CD4-positive, alpha-beta T cell treated with Interleukin-2 at 100 ng/mL for 4 hours (primary cell): ENCODE measurements at regions not wholly inside any gene's neighbourhood (a gene's known extent, or its start where the extent isn't known, plus 50 kb on each side); places are given as distances from the start of the nearest gene placed in this dataset.
"Not testable (repeated sequence)": the region's sequence is repeated elsewhere in the genome, so short reads cannot be mapped to it uniquely, and the experiment has no call there.

Experiments
- DNase-seq: peaks from one replicate; pipeline ENCODE4 v3.0.0-alpha.2; 2020; ENCODE audit warnings: low spot score

DNA sequence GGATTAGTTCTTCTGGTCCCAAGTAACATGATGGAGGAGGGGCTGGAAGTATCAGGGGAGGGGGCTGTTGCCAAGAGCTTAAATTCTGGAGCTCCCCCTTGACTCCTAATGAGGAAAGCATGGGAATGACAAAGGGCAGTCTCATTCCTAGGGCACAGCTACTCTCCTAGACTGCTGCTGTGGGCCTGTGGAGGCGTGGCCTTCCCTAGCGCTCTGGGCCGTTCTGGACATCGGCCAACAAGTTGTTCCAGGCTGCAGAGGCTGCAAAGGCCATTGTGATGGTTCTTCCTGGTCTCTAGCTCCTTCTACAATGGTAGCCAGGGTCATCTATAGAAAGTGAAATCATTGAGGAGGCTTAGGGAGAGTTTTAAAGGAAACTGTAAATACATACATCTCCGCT is 916.6 kb downstream of the DIAPH3 start:
- no peak for DNase-seq

DNA sequence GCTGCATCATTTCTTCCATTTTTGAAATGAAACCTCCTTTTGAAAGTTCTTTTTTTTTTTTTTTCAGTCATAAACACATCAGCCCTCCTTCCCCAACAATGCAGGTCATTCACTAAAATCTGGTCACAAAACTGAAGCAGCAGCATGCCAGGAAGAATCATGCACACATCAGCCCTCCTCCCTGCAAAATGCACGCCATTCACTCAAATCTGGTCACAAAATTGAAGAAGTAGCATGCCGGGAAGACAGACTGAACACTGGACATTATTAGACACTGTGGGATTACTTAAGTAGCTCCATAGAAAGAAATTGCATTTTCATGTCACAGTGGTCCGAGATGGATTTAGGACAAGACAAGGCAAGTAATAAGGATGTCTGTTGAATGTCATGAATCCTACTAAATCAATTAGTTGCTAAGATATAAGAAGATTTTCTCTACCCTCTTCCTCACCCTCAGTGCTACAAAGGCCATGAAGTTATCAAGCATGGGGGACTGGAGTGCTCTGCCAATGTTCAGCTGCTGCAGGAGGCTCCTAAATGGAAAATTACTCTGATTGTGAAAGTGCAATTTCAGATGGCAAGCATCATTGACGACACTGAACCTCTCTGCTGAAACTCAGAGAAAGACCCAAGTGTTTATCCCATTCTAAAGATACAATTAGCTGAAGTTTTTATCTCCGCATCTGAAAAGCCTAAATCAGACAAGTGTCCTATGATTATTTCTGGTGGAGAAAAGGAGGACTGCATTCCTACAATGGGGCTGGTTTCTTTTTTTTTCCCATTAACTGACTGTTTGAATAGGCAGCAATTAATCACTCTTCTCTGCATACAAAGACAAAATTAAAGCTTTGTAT is 913.2 kb downstream of the DIAPH3 start:
- no peak for DNase-seq

DNA sequence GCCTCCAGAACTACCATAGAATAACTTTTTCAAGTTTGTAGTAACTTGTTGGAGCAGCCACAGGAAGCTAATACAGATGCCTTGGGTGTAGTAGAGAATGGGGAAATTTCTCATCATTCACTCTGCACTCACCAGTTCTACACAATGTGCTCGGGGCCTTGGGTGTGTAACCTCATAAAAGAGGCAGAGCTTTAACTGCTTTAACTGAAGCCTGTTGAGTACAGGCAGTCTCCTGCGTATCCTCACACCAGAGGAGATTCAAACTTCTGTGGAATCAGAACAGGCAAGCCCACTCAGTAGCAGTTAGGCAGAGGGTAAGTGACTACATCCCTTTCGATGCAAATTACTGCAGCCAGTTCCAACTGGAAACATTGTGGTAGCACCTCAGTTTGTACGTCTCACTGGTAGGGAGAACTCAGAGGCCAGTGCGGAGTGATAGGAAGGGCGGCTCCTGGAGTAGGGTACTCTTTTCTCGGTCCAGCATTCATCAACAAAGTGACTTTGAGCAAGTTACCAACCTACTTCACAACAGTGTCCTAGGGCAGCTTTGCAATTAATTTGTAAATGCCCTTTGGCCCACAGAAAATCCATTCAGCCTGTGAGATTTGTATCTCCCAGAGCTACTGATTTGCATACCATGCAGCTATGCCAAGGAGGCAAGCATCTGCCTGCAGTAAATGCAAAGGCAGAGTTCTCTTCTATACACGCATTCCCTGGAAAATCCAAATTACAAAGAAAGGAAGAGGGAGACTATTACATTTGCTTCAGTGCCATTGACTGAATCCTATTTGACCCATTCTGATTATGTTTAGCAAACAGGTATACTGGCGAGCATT is 904.3 kb downstream of the DIAPH3 start:
- DNase-seq: no peak

DNA sequence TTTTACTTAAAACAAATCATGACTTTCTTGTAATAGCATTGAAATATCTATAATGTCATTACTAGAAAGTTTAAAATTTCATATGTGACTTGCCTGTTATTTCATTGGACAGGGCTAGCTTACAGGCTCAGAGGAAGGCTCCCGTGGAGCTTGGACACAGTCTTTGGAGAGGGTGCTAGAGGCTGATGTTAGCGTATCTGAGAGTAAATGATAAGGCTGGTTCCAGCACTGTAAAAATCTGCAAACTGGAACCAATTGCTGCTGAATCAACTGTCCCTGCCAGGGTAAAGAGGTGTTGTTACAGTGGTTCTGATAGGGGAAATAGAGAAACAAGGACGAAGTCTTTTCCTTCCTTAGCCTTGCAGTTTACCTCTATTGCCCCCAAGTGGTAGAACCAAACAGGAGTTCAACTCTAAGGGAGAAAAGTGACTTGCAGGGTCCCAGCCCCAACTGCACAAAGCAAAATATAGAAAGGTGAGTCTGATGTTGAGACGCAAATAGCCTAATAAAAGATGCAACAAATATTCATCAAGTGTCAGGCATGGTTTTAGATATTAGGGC is 901.7 kb downstream of the DIAPH3 start:
- DNase-seq: no peak

DNA sequence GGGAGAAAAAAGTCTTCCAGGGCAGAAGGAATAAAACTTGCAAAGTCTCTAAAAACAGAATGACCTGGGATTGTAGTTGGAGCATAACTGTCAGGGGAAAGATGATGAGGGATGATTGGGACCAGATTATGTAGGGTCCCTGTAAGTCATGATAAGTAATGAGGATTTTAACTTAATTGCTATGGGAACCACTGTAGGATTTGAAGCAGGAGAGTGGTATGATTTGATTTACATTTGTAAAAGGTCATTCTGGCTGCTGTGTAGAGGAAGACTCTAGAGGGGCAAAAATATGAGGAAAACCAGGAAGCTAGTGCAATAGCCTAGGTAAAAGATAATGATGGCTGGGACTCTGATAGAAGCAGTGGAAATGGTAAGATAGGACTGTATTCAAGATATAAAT is 900.2 kb downstream of the DIAPH3 start:
- no peak for DNase-seq

DNA sequence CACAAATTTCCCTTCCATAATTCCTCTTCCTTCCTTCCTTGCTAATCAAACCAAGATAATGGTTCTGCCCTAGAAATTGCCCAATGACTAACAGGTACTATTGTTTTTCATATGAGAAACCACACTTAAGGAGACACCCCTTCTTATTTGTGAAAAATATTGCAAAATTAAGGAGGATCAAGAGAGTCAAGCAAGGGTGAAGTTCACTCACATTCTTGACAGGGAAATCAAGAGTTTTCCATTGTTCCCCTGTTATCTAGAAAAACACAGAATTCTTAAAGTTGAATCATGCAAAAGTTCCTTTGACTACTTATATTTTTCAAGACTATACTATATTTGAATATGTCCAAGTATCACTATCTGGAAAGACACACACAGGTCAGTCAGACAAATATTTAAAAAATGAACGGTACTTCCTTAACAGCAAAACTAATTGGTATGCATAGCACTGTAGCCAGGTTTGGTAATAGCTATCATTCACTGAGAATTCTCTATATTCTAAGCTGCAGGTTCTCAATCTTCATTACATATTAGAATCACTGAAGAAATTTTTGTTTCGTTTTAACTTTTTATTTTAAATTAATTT is 897.2 kb downstream of the DIAPH3 start:
- no peak for DNase-seq

DNA sequence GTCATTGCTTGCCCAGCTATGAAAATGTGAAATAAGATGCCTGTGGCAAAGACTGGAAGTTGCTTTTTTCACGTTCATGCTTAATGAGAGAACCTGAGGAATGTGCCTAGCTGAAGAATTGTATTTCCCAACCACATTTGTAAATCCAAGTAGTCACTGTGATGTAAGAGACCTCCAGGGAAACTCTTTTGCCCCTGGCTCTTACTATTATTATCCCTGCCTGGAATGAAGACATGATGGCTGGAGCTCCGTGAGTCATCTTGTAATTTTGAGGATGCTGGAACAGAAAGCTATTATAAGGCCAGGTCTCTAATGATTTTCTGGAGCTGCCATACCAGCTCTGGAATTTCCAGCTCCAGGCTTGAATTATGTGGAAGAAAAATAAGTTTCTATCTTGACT is 894.3 kb downstream of the DIAPH3 start:
- DNase-seq: no peak

DNA sequence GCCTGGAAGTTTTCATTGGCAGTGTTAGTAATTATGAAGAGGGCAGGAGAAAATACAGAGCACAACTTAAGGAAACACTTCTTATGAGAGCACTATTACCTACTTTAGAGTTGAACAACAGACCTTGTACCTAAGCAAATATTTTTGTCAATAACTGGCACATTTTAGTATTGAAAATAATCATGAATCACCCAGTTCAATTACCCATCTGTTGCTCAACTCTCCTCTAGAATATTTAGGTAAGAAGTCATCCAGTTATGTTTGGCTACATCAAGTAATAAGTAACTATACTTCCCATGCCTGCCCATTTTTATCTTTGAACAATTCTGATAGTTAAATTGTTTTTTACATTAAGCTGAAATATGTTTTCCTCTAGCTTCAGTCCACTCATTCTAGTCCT is 893.4 kb downstream of the DIAPH3 start:
- DNase-seq: no peak

DNA sequence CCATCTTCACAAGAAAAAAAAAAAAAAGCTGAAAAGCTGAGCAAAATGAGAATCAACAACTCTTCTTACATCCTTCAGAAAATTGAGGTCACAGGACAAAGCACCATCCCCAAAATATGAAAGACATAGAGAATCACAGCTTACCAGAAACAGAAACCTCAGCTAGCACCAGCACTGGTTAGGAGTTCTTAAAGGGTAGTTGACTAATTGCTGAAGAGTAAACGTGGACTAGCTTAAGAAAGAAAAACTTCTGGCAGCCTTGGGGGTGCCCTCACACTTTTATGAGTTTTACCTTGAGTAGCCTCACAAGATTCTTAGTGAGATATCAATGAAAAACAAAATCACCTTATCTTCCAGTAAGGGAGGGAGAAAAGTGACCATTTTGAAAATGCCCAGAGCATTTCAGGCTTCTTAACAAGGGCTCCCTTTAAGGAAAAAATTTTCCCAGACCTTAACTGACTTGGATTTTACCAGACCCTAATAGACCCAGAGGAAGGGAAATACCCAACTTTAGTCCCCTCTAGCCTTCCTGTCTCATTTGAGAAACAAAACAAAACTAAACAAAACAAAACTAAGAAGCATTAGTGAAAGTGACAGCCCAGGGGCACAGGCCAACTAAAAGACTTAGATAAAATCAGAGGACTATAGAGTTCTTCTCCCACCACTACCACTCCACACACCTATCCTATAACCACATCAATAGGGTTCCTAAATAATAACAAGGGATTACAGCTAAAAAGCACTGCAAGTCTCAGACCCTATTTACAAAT is 888.6 kb downstream of the DIAPH3 start:
- no peak for DNase-seq

DNA sequence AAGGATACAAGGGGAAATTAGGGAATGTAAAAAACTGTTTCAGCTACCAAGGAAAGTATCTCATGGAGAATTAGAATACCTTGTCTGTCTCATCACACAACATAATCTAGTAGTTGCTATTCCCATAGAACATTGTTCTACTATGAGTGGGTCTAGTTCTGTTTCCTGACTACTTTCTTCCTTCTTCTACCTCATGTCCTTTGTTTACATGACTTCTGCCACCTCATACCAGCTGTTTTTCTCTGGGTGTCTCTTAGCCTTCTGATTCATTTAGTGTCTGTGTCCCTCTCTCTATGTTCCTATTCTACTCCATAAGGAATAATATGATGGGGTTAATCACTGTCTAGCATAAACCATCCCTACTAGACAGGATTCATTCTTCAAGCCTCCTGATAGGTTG is 887.3 kb downstream of the DIAPH3 start:
- DNase-seq: no peak

DNA sequence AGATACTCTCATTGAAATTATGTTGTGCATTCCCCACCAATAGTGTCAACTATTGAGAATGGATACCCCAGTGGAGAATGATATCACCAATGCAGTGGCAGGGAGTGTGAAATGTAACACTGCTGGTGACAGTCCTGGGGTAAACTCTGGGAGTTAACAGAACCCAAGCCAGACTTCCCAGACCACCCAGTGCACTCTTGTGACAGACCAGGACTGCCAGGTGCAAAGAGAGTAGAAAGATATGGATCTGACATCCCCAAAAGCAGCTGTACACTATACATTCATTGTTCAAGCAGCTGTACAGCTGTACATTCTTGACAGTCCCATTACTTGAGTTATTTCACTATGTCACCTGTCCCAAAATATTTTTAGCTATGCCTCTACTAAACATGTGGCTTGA is 886.6 kb downstream of the DIAPH3 start:
- DNase-seq: no peak

DNA sequence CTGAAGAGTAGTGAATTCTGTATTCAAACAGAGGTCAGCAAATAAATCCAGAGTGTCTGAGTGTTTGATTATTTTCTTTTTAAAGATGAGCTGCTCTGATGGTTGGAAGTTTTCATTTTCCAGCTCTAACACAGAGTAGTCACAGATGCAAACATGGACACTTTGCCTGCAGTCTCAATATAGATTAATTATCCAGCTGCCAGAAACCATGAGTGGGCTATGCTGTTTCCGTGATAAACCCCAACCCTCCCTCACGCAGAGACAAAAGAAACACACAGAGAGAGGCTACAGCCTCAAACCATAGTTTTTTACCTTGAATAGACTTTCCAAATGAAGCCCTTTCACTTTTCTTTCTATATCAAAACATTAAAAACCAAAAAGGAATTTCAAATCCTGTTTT is 884.7 kb downstream of the DIAPH3 start:
- DNase-seq: no peak

DNA sequence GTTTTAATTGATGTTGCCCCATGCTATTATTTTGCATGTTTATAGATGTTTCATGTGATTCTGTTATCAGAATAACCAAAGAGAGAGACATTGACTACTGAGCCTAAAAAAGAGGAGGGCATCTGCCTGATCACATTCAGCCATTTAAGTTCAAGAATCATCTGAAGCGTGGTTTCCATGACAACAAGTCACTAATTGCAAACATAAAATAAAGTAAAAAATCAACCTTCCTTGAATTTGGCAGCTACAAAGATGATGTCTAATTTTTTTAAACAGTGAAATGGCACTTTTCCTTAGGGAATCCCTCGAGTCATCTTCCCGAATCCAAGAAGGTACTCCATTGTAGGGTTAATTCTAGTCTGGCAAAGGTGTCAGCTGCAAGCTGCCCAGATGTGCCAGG is 884.2 kb downstream of the DIAPH3 start:
- DNase-seq: no peak

DNA sequence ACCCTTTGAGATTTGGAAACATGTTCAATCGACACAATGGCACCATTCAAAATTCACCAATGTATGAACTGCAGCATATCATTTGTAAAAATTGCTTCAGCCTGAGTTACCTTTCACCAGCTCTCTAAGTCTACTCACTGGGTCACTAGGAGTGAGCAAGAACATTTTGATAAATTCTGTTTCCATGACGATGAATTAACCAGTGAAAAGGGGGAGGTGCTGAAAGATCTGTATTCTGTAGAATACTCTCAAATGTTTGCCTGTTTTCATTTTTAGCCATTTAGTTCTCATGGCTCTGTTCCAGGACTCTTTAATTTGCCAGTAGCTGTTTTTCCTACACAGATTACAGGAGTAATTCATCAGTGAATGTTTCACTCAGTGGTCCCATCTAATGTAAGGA is 883.4 kb downstream of the DIAPH3 start:
- no peak for DNase-seq

DNA sequence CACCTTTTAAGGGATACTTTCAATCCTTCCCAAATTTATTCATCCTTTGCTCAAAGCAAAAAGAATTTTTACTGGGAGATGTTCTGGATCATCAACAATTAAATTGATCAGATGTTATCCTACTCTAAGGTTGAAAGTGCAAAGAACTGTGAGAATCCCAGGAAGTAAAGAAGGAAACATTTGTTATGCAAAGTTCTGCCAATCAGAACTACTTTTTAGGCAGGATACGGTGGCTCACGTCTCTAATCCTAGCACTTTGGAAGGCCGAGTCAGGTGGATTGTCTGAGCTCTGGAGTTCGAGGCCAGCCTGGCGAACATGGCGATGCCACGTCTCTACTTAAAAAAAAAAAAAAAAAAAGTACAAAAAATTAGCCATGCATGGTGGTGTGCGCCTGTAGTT is 882.3 kb downstream of the DIAPH3 start:
- DNase-seq: no peak

DNA sequence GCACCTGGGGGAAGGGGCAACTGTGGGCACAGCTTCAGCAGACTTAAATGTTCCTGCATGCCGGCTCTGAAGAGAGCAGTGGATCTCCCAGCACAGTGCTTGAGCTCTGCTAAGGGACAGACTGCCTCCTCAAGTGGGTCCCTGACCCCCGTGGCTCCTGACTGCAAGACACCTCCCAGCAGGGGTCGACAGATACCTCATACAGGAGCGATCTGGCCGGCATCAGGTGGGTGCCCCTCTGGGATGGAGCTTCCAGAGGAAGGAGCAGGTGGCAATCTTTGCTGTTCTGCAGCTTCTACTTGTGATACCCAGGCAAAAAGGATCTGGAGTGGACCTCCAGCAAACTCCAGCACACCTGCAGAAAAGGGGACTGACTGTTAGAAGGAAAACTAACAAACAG is 871.5 kb downstream of the DIAPH3 start:
- not testable (repeated sequence) for DNase-seq

DNA sequence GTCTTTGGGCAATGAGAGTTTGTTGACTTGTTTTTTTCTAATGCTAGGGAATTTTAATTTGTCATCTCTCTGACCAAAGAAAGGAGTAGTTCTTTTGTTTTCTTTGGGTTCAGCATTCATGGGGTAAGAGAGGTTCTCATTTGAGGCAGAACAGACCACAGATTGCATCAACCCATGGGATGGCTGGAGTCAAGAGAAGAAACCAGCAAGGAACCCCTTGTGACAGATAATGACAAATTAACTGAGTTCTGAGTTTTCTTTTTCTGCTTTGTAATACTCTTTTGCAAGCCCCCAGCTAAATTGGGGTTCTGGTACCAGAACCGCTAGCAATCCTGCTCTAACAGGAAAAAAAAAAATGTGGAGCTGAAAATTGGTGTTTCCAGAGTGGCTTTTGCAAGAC is 864.1 kb downstream of the DIAPH3 start:
- no peak for DNase-seq

DNA sequence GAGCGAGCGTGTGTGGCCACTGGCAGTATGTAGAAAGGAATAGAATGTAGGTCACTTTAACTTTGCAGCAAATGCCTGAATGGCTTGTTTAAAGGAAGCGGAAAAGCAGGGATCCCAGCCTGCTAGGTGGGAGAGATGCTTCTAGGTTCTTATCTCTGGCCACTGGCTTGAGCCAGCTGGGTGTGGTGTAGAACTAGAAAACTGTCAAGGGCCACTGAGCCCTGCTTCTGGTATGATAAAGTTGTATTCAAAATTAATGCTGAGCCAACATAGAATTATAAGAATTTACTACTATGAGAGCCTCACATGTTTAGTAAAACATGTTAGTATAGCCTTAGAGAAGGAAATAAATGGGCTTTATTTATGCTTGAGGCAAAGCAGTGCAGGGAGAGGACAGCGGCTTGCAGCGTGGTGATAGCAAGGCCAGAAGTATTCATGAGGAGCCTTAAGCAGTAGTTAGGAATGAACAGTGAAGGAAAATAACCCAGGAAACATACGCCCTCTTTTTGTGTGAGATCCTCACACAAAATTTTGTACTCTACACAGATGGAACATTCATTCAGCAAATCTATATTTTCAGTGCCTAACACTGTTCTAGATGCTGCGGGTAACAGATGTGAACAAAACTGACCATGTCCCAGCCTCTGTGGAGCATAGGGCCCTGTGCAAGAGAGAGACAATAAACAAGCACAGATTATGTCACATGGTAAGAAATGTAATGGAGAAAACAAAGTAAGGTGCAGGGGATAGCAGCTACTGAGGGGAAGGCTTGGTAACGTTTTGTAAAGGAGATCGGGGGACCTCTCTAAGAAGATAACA is 863.2 kb downstream of the DIAPH3 start:
- DNase-seq: no peak

DNA sequence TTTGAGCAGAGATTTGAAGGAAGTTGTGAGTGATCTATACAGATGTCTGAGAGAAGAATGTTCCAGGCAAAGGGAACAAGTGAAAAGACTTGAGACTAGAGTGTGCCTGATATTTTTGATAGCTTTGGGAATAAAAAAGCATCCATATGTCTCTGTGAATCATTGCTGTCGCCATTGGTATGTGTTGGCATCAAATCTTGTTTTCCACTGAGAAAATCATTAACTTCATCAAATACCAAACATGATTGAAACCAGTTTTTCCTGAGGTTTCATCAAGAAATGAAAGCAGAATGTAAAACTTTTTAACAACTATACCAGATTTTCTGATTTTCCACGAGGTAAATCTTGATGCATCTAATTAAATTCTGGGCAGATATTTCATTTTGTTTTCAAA is 862.6 kb downstream of the DIAPH3 start:
- no peak for DNase-seq

DNA sequence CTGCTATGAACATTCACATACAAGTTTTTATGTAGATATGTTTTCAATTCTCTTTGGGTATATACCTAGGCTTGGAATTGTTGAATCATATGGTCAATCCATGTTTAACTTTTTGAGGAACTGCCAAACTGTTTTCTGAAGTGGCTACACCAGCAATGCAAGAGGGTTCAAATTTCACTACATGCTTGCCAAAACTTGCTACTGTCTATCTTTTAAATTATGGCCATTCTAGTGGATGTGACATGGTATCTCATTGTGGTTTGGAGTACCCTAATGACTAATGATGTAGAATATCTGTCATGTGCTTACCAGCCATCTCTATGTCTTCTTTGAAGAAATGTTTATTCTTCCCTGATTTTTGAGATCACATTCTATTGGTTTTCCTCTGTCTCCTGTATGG is 860.3 kb downstream of the DIAPH3 start:
- no peak for DNase-seq

DNA sequence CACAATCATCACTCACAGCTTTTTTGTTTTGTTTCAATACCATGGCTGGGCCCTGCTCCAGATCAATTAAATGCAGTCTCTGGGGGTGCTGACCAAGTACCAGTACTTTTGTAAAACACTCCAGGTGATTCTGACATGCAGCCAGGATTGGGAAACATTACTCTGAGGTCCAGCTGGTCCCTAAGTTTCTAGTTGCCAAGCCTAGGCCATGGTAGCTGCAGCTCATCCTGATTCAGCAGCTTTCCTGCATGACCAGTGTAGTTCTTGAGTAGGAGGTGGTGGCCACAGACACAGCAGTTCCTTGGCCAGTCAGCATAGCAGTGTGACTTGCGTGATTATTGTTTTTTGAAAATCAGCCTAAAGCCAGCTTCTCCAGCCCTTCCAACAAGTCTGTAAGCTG is 859.1 kb downstream of the DIAPH3 start:
- no peak for DNase-seq
